Amniotic stem cell (primary cell): ENCODE measurements at regions not wholly inside any gene's neighbourhood (a gene's known extent, or its start where the extent isn't known, plus 50 kb on each side); places are given as distances from the start of the nearest gene placed in this dataset.
A peak's percentile ranks its signal among the peaks of the same experiment; 100 is the strongest.
"Not testable (repeated sequence)": the region's sequence is repeated elsewhere in the genome, so short reads cannot be mapped to it uniquely, and the experiment has no call there.

ENCODE experiments used
- DNase-seq: peaks from one replicate; lab custom pipeline; 2025; lab: John Stamatoyannopoulos, UW

DNA sequence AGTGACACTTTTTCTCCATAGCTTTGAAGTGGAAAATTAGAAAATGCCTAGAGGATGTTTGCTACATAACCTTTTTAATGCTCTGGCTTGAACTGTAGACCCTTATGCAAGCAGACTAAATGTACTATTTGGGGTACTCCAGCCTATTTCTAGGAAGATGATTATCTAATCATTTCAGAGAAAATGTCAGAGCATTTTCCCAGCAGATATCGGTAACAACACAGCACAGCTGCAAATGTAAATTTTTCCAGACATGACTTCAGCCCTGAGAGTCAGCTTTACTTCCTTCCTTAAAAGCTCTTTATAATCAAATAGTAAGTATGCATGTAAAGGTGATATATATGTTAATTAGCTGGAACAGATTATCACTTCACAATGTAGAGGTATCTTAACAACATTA is 1647.1 kb downstream of the SUCLG1 start:
- DNase-seq = no peak

- no peak for DNase-seq
Observed at GRCh38 chr2:82803307-82803706, 1655.8 kb downstream of the SUCLG1 start.

DNA sequence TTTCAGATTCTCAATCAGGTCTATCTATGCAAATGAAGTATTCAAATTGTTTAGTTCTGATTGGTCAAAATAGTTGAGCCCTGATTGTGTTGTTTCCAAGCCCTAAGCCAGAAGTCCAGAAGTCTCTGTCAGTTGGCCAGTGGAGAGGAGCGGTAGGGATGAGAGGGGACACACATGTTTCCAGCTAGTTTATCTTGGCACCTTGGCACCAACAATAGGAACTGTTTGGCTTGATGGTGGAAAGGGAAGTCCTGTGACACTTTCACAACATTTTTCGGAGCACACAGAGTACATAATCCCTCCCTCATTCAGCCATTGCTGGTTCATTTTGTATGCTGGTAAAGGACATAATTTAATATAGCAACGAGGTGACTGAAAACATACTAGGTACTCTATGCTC is 1661.6 kb downstream of the SUCLG1 start:
- DNase-seq = no peak

DNA sequence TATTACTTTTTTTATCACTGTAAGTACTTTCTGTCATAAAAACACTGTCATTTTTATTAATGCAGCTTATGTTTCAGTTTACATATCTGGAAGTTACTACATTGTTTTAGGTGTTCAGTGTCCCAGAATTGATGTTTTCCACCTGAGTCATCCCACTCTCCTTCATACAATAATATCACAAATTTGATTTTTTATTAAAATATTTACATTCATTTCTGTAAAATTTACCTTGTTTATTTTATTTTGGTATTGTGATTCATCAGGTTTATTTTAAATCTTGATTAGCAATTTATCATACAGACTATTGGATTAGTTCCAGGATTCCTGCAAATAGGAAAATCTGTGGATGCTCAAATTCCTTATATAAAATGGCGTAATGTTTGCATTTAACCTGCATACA is 1662.9 kb downstream of the SUCLG1 start:
- no peak for DNase-seq

DNA sequence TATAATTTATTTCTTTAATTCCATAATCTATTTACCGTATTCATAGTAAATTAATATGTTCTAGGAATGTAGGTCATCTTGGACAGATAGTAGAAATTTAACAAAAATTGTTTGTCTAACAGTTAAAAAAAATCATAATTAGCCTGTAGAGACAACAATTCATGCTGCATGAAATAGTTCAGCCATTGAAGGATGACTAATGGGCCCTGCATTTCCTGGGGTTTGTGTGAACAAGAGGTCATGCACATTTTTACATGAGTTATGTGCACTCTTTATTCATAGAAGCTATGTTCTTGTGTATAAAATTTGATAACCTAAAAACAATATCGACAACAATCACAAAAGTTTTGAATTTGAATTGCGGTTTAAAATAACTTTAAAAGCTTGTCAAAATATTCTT is 1663.6 kb downstream of the SUCLG1 start:
- peak; percentile 21 for DNase-seq

DNA sequence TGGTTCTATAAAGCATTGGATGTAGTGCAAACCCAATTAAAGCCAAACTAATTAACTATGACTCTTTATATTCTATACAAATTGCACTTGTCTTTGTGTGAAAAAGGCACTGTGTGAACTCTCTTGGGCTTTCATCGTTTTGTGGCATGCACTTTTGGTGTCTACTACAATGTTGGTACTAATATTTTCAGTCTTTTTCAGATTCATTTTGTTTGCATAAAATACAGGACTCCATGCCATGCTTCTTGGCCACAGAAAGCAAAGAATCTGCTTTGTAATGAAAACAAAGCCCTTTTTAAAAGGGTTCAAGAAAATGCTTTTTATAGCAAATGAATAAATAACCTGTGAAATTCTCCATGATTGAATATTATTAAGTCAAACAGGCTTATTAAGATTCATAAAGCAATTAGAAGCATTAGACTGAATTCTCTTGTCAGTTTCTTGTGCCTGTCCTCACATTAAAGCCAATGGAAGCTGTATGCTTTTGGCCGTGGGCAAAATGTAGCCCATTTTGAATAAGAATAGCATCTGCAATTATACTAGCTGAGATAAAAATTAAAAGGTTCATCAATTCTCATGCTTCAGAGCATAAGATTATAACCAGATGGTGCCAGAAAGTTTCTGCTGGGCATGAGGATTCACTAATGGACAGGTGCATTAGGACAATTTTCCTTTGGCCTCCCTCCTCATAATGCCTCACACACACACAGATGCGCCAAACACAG is 1665.2 kb downstream of the SUCLG1 start:
- DNase-seq = no peak

- DNase-seq = no peak
Observed at GRCh38 chr2:82792316-82792715, 1666.8 kb downstream of the SUCLG1 start.

DNA sequence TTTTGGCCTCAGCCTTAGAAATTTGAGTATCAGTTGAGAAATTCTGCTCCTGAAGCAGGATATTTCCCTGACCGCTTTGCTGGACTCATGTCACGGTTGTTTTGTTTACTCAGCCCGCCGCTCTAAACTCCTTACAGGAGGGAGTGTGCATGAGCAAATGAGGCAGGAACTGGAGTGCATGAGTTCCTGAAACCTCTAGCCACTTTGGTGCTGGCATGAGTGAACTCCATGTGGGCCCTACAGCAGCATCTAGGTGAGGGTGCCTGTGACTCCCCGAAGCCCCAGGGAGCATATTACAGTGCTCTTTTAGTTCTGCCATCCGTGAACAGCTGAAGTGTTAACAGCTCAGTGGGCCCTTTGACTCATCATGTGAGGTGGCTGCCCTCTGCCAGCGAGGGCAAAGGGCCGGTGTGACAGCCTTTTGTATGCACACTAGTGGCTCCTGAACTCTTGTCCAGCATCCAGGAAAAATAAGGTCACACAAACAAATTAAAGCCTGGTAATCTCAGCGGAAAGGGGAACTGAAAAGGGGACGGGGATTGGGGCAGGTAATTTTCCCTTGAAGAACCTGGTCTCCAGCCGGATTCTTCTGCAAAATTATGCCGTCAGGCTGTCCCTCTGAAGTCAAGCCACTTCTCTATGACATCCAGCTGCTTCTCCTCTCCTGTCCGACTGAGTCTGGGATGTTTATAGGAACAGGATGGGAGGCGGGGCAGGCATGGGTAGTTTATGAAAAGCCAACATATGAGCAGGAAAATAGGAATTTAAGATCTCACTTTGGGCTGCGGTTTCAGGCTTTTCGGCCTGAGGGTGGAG is 1668.7 kb downstream of the SUCLG1 start:
- peak; percentile 14 for DNase-seq

DNA sequence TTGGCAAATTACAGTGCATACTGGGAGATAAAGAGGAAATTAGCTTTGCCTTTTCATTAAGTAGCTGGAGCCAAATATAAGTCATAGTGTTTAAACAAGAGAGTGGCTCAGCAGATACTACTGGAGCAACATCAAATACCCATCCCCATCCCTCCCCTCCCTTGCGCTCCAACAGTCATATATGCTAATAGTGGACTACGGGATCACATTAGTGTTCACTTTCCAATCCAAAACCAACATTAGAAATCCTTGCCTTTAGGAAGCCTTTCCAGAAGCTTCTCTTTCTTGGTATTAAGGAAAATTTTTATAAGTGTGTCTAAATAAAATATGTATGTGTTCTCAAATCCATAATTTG is 1669.3 kb downstream of the SUCLG1 start:
- DNase-seq = no peak

GRCh38 chr2:82781176-82781915 is 1677.7 kb downstream of the SUCLG1 start:
- no peak for DNase-seq

DNA sequence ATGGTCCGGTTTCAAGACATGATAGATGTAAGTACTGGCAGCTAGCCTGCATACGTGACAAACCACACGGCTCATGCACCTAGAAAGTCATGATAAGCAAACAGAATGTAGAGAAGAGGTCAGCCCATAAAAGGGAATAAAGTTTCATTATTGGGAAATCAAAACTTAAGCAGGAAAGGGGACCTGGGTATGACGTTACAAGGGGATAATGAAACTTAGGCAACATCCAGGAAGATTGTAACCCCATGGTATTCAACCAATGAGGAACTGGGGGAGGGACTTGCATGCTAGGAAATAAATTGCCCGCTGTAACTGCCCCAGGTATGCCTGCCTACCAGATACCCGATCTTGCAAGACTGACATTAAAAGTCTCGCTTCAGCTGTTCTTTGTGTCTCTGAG is 1679.0 kb downstream of the SUCLG1 start:
- DNase-seq = no peak

DNA sequence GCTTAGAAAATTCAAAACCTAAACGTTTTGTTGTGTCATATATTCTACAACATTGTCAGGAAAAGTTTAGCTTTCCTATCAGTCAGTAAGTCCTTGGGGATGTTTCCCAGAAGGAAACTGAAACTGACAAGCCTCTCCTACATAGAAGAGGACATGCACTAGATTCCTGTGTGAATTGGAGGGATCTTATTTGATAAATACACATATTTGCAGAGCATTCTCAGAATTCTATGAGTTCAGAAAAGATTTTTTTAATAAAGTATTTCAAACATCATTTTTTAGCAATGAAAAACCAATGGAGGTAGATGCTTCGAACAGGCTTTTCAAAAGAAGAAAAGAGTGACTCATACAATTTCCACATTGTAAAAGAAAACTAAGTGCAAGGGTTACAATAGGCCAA is 1706.7 kb downstream of the SUCLG1 start:
- no peak for DNase-seq

DNA sequence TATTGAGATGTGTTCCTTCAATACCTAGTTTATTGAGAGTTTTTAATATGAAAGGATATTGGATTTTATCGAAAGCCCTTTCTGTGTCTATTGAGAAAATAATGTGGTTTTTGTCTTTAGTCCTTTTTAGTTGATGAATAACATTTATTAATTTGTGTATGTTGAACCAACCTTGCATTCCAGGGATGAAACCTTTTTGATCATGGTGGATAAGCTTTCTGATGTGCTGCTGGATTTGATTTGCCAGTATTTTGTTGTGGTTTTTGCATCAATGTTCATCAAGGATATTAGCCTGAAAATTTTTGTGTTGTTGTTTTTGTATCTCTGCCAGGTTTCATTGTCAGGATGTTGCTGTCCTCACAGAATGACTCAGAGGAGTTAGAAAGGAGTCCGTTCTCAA is 1710.4 kb downstream of the SUCLG1 start:
- no peak for DNase-seq

DNA sequence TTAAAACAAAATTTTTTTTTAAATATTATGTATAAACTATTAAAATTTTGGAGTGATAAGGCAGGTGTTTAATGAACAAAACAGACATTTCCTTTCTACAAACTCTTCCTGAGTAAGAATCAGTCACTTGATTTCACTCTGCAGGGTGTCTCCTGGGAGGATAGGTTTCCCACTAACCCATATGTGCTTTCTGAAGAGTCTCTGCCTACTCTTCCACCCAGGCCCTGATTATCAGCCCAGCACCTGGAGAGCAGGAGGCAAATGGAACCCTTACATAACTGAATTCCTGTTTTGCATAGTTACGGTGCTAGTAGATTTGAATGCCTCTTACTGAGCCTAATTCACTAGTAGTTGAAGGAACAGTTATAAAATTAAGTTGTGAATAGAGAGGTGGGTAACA is 1718.6 kb downstream of the SUCLG1 start:
- no peak for DNase-seq

DNA sequence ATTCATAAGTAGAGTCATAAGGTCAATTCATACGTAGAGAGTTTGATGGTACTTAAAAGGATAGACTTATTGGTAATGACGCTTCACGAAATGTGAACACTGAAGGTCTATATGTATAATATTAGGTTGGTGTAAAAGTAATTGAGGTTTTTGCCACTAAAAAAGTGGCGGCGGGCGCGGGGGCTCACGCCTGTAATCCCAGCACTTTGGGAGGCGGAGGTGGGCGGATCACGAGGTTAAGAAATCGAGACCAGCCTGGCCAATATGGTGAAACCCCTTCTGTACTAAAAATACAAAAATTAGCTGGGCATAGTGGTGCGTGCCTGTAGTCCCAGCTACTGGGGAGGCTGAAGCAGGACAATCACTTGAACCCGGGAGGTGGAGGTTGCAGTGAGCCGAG is 1721.1 kb downstream of the SUCLG1 start:
- DNase-seq = not testable (repeated sequence)

- no peak for DNase-seq
Observed at GRCh38 chr2:82735336-82735735, 1723.7 kb downstream of the SUCLG1 start.

DNA sequence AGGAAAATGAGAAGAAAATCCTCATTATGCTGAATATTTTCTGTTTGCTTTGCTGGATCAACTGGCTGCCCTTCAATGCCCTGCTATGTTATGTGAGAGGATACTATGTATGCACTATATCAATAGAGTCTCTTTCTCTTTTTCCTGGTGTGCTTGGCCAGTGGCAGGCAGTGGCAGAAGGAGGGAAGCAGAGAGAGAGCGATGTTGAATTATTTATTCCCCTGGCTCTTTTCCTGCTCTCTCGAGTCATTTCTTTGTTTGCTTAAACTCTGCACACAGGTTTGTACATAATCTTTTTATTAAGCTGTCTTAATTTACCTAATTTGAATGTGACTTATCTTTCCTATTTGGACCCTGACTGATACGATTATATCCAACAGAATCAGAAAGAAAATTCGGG is 1727.3 kb downstream of the SUCLG1 start:
- DNase-seq = no peak

DNA sequence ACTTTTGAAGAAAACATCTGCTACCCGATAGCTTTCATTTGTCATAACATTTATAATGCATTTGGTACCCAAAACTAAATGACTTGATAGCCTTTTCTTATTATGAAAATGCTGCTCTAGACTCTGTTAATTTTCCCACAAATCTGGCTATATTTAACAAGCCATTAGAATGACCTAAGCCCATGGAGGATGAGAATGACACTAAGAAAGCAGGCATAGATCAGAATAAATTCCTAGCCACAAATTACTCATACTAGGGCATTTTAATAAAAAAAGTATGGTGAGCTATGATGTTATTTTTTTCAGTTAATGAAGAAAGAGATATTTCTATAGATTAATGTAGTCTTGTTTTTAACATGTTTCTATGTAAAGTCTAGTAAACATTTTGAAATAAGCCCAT is 1728.3 kb downstream of the SUCLG1 start:
- no peak for DNase-seq

- DNase-seq = no peak
Observed at GRCh38 chr2:82728090-82728489, 1731.0 kb downstream of the SUCLG1 start.

GRCh38 chr2:82708681-82709080 is 1750.4 kb downstream of the SUCLG1 start:
- DNase-seq = no peak

- no peak for DNase-seq
Observed at GRCh38 chr2:82697231-82697630, 1761.8 kb downstream of the SUCLG1 start.

GRCh38 chr2:82694431-82694830 is 1764.6 kb downstream of the SUCLG1 start:
- no peak for DNase-seq
